GM12872 (cell line): ENCODE measurements at regions not wholly inside any gene's neighbourhood (a gene's known extent, or its start where the extent isn't known, plus 50 kb on each side); places are given as distances from the start of the nearest gene placed in this dataset.

ENCODE experiments used
- CTCF ChIP-seq: IDR thresholded peaks from 3 replicates; pipeline ENCODE4 v1.5.1; 2011; ENCODE audit warnings: low read depth, mild to moderate bottlenecking, low read length, moderate library complexity; ENCODE audit not compliant: insufficient read depth

GRCh38 chr9:13804532-13804931 is 509.4 kb downstream of the NFIB start:
- TF ChIP-seq CTCF, result no peak

GRCh38 chr9:13800776-13801175 is 513.2 kb downstream of the NFIB start:
- TF ChIP-seq CTCF, result no peak

- no peak for TF ChIP-seq CTCF
These were observed 512.3 kb upstream of the MPDZ start for GRCh38 chr9:13791816-13792215.

GRCh38 chr9:13790055-13790454 is 510.6 kb upstream of the MPDZ start:
- no peak for TF ChIP-seq CTCF

GRCh38 chr9:13787234-13787833 is 507.8 kb upstream of the MPDZ start:
- TF ChIP-seq CTCF, result no peak

GRCh38 chr9:13786711-13787110 is 507.2 kb upstream of the MPDZ start:
- no peak for TF ChIP-seq CTCF

GRCh38 chr9:13786131-13786530 is 506.6 kb upstream of the MPDZ start:
- no peak for TF ChIP-seq CTCF
